OCI-LY7 (cell line): ENCODE measurements at regions not wholly inside any gene's neighbourhood (a gene's known extent, or its start where the extent isn't known, plus 50 kb on each side); places are given as distances from the start of the nearest gene placed in this dataset.

Experiments
- BruUV-seq: library from RNA; stranded (reverse); fragments of 400-500 nt; replicated peaks from 2 replicates; lab custom pipeline; 2021; lab: Mats Ljungman, UMichigan
- CTCF ChIA-PET: fragments of 300-600 bp; sonication (Branson Sonifier 250); formaldehyde crosslinking; loops from one replicate; lab custom pipeline; 2022; ENCODE audit warnings: antibody characterized with exemption; ENCODE audit not compliant: unreplicated experiment; lab: Charles Lee
- POLR2A ChIA-PET: fragments of 300-600 bp; sonication (Branson Sonifier 250); formaldehyde crosslinking; loops from one replicate; lab custom pipeline; 2022; ENCODE audit warnings: antibody characterized with exemption; lab: Charles Lee
- DNase-seq: peaks from one replicate; pipeline ENCODE4 v3.0.0-alpha.2; 2015; ENCODE audit warnings: low spot score
- H2AFZ ChIP-seq: fragments of 200-600 bp; sonication (generic), shearing (Covaris generic); 2 replicates; pipeline ENCODE4 v1.6.1; 2014; ENCODE audit warnings: mild to moderate bottlenecking, antibody characterized with exemption, low read length, moderate library complexity
- H3K27ac ChIP-seq: fragments of 200-600 bp; sonication (generic); 2 replicates; pipeline ENCODE4 v1.5.1; 2014; ENCODE audit warnings: mixed run types, low read depth, mild to moderate bottlenecking, moderate library complexity, low read length, inconsistent platforms; ENCODE audit not compliant: poor library complexity, severe bottlenecking
- H3K36me3 ChIP-seq: fragments of 200-600 bp; sonication (generic); 2 replicates; pipeline ENCODE4 v1.6.1; 2014; ENCODE audit warnings: mild to moderate bottlenecking, antibody characterized with exemption, low read length, moderate library complexity, mixed read lengths; ENCODE audit not compliant: insufficient read depth
- H3K4me1 ChIP-seq: fragments of 200-600 bp; sonication (generic); 2 replicates; pipeline ENCODE4 v1.5.1; 2014; ENCODE audit warnings: mild to moderate bottlenecking, low read length; ENCODE audit not compliant: insufficient read depth, poor library complexity, severe bottlenecking
- H3K4me2 ChIP-seq: fragments of 200-600 bp; sonication (generic); 2 replicates; pipeline ENCODE4 v1.6.1; 2014; ENCODE audit warnings: mild to moderate bottlenecking, low read length
- H3K4me3 ChIP-seq: fragments of 200-600 bp; sonication (generic); 2 replicates; pipeline ENCODE4 v1.5.1; 2014; ENCODE audit warnings: mild to moderate bottlenecking, low read depth, low read length; ENCODE audit not compliant: poor library complexity, severe bottlenecking
- H3K79me2 ChIP-seq: fragments of 200-600 bp; sonication (generic); 2 replicates; pipeline ENCODE4 v1.6.1; 2016; ENCODE audit warnings: low read depth, mild to moderate bottlenecking, low read length, moderate library complexity, mixed read lengths; ENCODE audit not compliant: insufficient read depth
- H3K9me2 ChIP-seq: fragments of 200-600 bp; sonication (generic); 2 replicates; pipeline ENCODE4 v1.6.1; 2016; ENCODE audit warnings: mild to moderate bottlenecking, low read length, mixed read lengths; ENCODE audit not compliant: insufficient read depth
- H3K9me3 ChIP-seq: fragments of 200-600 bp; sonication (generic); 2 replicates; pipeline ENCODE4 v1.6.1; 2014; ENCODE audit warnings: mild to moderate bottlenecking, mixed run types, low read length, mixed read lengths
- H4K20me1 ChIP-seq: fragments of 200-600 bp; sonication (generic); 2 replicates; pipeline ENCODE4 v1.6.1; 2014; ENCODE audit warnings: mild to moderate bottlenecking, antibody characterized with exemption, low read length, moderate library complexity, mixed read lengths; ENCODE audit not compliant: insufficient read depth
- CTCF ChIP-seq: fragments of 200-600 bp; sonication (generic); conservative IDR thresholded peaks from 2 replicates; pipeline ENCODE4 v1.5.1; 2014; ENCODE audit warnings: mild to moderate bottlenecking, antibody characterized with exemption, low read length, moderate library complexity, mixed read lengths
- EZH2phosphoT487 ChIP-seq: fragments of 200-600 bp; sonication (generic); IDR thresholded peaks from 2 replicates; pipeline ENCODE4 v1.6.1; 2018; ENCODE audit warnings: low read depth, borderline replicate concordance, mild to moderate bottlenecking, mixed run types, antibody characterized with exemption, low read length, moderate library complexity, mixed read lengths
- intact Hi-C: fragments of 100-400 bp; cut with micrococcal nuclease; formaldehyde crosslinking; loops from one replicate; pipeline ENCODE4 v1.10.0; 2022; ENCODE audit not compliant: unreplicated experiment

- no TSS peak for BruUV-seq
- POLR2A ChIA-PET = no interaction called here
Measured at GRCh38 chr19:27529158-27529557, 1683.8 kb downstream of the UQCRFS1 start.

GRCh38 chr19:27522223-27522622, 1690.7 kb downstream of the UQCRFS1 start:
- Histone ChIP-seq H3K9me3 (peaks cover 55% of the 10 kb centered on the region), H4K20me1 (no peaks in the 10 kb centered on the region), H3K4me1 (no peaks in the 10 kb centered on the region), H3K36me3 (no peaks in the 10 kb centered on the region), H3K4me3 (no peak overlapping the region), H2AFZ (no peak overlapping the region), H3K9me2 (no peaks in the 10 kb centered on the region), H3K79me2 (no peaks in the 10 kb centered on the region), H3K4me2 (no peak overlapping the region), H3K27ac (no peak overlapping the region)
- BruUV-seq = no TSS peak
- ChIA-PET POLR2A (no interaction called here), CTCF (no interaction called here)
- no peak for DNase-seq
- intact Hi-C loops = no loop called here
- TF ChIP-seq EZH2phosphoT487 (no peak), CTCF (no peak)

More at GRCh38 chr19:27529158-27529557, 1683.8 kb downstream of the UQCRFS1 start:
- no peaks in the 10 kb centered on the region for H3K9me2 ChIP-seq
- no peak overlapping the region for H3K27ac ChIP-seq
- H3K79me2 ChIP-seq = no peaks in the 10 kb centered on the region
- no peak overlapping the region for H3K4me3 ChIP-seq
- intact Hi-C loops = no loop called here
- no peaks in the 10 kb centered on the region for H3K4me1 ChIP-seq
- no peaks in the 10 kb centered on the region for H4K20me1 ChIP-seq
- no peak overlapping the region for H3K4me2 ChIP-seq
- H2AFZ ChIP-seq = no peak overlapping the region
- no peaks in the 10 kb centered on the region for H3K36me3 ChIP-seq
- CTCF ChIA-PET = no interaction called here
- peaks cover 84% of the 10 kb centered on the region for H3K9me3 ChIP-seq
- DNase-seq = no peak
- TF ChIP-seq CTCF = no peak
- no peak for TF ChIP-seq EZH2phosphoT487
